Spleen (tissue), 11 donors: ENCODE measurements at regions not wholly inside any gene's neighbourhood (a gene's known extent, or its start where the extent isn't known, plus 50 kb on each side); places are given as distances from the start of the nearest gene placed in this dataset.

ENCODE experiments used
- DNase-seq: peaks from one replicate; pipeline ENCODE4 v3.0.0-alpha.2; 2020
- H3K27ac ChIP-seq, 8 donors: fragments of 200-600 bp; sonication (generic) in 7 of 8; 1 replicate in 4 of 8; 2 replicates in 4 of 8; pipeline versions ENCODE4 v1.5.0 to v1.8.0; 2016 to 2021; ENCODE audit warnings: inconsistent platforms in 4 of 8, mild to moderate bottlenecking in 4 of 8, moderate library complexity in 1 of 8
- H3K27me3 ChIP-seq, 7 donors: fragments of 200-600 bp; sonication (generic) in 6 of 7; replicated peaks in 1 of 7; 1 replicate in 4 of 7; 2 replicates in 3 of 7; pipeline versions ENCODE4 v1.5.0 to v1.8.0; 2016 to 2021; ENCODE audit warnings: inconsistent platforms in 3 of 7, mild to moderate bottlenecking in 1 of 7
- H3K36me3 ChIP-seq, 6 donors: fragments of 200-600 bp; sonication (generic) in 5 of 6; 1 replicate in 4 of 6; 2 replicates in 2 of 6; pipeline versions ENCODE4 v1.5.0 to v1.8.0; 2016 to 2021; ENCODE audit warnings: inconsistent platforms in 2 of 6
- H3K4me1 ChIP-seq, 6 donors: fragments of 200-600 bp; sonication (generic) in 5 of 6; 1 replicate in 3 of 6; 2 replicates in 3 of 6; pipeline versions ENCODE4 v1.5.0 to v1.8.0; 2016 to 2021; ENCODE audit warnings: inconsistent platforms in 3 of 6
- H3K4me3 ChIP-seq, 8 donors: fragments of 200-600 bp; sonication (generic) in 7 of 8; 1 replicate in 4 of 8; 2 replicates in 4 of 8; pipeline versions ENCODE4 v1.5.0 to v1.8.0; 2016 to 2021; ENCODE audit warnings: inconsistent platforms in 4 of 8, mild to moderate bottlenecking in 4 of 8, moderate library complexity in 2 of 8
- H3K9me3 ChIP-seq, 8 donors: fragments of 200-600 bp; sonication (generic) in 7 of 8; 1 replicate in 4 of 8; 2 replicates in 4 of 8; pipeline versions ENCODE4 v1.5.0 to v1.8.0; 2016 to 2021; ENCODE audit warnings: inconsistent platforms in 4 of 8
- CTCF ChIP-seq, 11 experiments: fragments of 200-600 bp in 7 of 11; fragments of 450-650 bp in 4 of 11; sonication (generic) in 4 of 11; IDR thresholded peaks in 8 of 11; conservative IDR thresholded peaks in 3 of 11; 1 replicate in 7 of 11; 2 replicates in 4 of 11; pipeline versions ENCODE4 v1.4.0 to v1.8.0; 2016 to 2021; ENCODE audit warnings: antibody characterized with exemption in 11 of 11, inconsistent platforms in 4 of 11, mild to moderate bottlenecking in 1 of 11
- POLR2A ChIP-seq, 3 donors: fragments of 450-650 bp; IDR thresholded peaks; one replicate each; pipeline ENCODE4 v1.5.1; 2017; ENCODE audit warnings: antibody characterized with exemption in 3 of 3, mild to moderate bottlenecking in 1 of 3
- POLR2AphosphoS5 ChIP-seq, 3 donors: sonication (generic); formaldehyde crosslinking; IDR thresholded peaks; one replicate each; pipeline ENCODE4 v1.5.1; 2017; ENCODE audit warnings: antibody characterized with exemption in 3 of 3
- WGBS, 5 donors: extraction: QIAGEN DNeasy Blood & Tissue Kit in 3 of 5; methylation state at CpG; one replicate each; pipeline versions ENCODE4 v1.1.5 to v1.1.7; 2013 to 2018; 5-methylcytosine and 5-hydroxymethylcytosine counted together
- intact Hi-C: fragments of 100-400 bp; cut with DNase I; formaldehyde crosslinking; loops from one replicate; pipeline ENCODE4 v1.15.0; 2023; ENCODE audit warnings: low total_unique reads
- donor health status: healthy with polysubstance abuse.
- donor health status: DM: no; HTN: no; CAD: no; lungs with moderate emphysema.
- donor health status: DM: no; HTN: no; CAD: no.
- donor health status: Bipolar disorder and iron deficiency.
- donor health status: healthy.
- donor health status: DM: no; HTN: no; CAD: no.
- donor health status: DM: yes; HTN: yes; CAD: no.

DNA sequence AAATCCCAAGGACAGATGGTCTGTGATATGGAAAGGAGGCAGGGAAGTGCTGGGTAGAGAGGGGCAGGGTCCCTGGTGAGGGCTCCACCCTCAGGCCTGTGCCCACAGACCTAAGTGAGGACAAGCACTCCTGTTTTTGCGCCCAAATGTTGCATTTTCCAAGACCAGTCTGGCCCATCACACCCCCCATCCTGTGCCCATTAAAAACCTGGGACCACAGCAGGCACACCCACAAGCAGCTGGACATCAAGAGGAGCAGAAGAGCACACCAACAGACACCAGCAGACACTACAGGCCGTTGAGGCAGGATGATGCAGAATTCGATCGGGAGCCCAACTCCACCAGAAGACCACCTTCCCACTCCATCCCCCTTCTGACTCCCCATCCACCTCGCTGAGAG, 72.8 kb downstream of the DMRTA2 start:
- Histone ChIP-seq H3K4me3 (no peak overlapping the region), H3K9me3 (peaks cover 0 to 3% (median 0%) of the 10 kb centered on the region in 8 donors), H3K4me1 (peaks cover 0 to 3% (median 0%) of the 10 kb centered on the region in 6 donors), H3K27me3 (peaks cover 0 to 31% (median 0%) of the 10 kb centered on the region in 7 donors), H3K27ac (no peak overlapping the region), H3K36me3 (no peaks in the 10 kb centered on the region)
- no peak for DNase-seq
- WGBS, 5 donors, result 50 to 82% (median 70%) methylated on average over 5 of the region's 5 CpGs
- TF ChIP-seq POLR2A (IDR thresholded peaks at IDR 0.05) (no peak), POLR2AphosphoS5 (IDR thresholded peaks at IDR 0.05) (no peak), CTCF (IDR thresholded peaks at IDR 0.05 in 8 of 11, conservative IDR thresholded peaks at IDR 0.05 in 3 of 11) (no peak)
- intact Hi-C loops, result no loop called here

- TF ChIP-seq POLR2AphosphoS5 (IDR thresholded peaks at IDR 0.05) (no peak), CTCF (IDR thresholded peaks at IDR 0.05 in 8 of 11, conservative IDR thresholded peaks at IDR 0.05 in 3 of 11) (no peak), POLR2A (IDR thresholded peaks at IDR 0.05) (no peak)
- Histone ChIP-seq H3K27me3 (peaks cover 0 to 41% (median 0%) of the 10 kb centered on the region in 7 donors), H3K36me3 (no peaks in the 10 kb centered on the region), H3K27ac (no peak overlapping the region), H3K4me1 (peaks cover 0 to 3% (median 0%) of the 10 kb centered on the region in 6 donors), H3K9me3 (peaks cover 0 to 7% (median 0%) of the 10 kb centered on the region in 8 donors), H3K4me3 (no peak overlapping the region)
- no peak for DNase-seq
- WGBS, 5 donors, result 53 to 63% (median 56%) methylated on average over 3 of the region's 3 CpGs
- intact Hi-C loops, result loop anchor here (10.0 kb wide), 1 partner anchor 1664 kb away; no protein-coding TSS in a partner anchor
Observed at GRCh38 chr1:50349242-50349565, 74.0 kb downstream of the DMRTA2 start.

- peaks cover 0 to 7% (median 0%) of the 10 kb centered on the region in 8 donors for H3K9me3 ChIP-seq
- WGBS, 5 donors, result 28 to 39% (median 31%) methylated on average over 4 to 5 of the region's 5 CpGs
- H3K4me1 ChIP-seq, result peaks cover 0 to 3% (median 0%) of the 10 kb centered on the region in 6 donors
- H3K27me3 ChIP-seq, result peaks cover 0 to 46% (median 0%) of the 10 kb centered on the region in 7 donors
- no peak overlapping the region for H3K4me3 ChIP-seq
- intact Hi-C loops, result loop anchor here (10.0 kb wide), 1 partner anchor 1664 kb away; no protein-coding TSS in a partner anchor
- no peak for TF ChIP-seq POLR2AphosphoS5 (IDR thresholded peaks at IDR 0.05)
- TF ChIP-seq CTCF (IDR thresholded peaks at IDR 0.05 in 8 of 11, conservative IDR thresholded peaks at IDR 0.05 in 3 of 11), result peak; percentile 52 to 93 (median 85)
- H3K36me3 ChIP-seq, result no peaks in the 10 kb centered on the region
- no peak overlapping the region for H3K27ac ChIP-seq
- DNase-seq, result no peak
Observed at GRCh38 chr1:50348449-50349241, 74.6 kb downstream of the DMRTA2 start.

DNA sequence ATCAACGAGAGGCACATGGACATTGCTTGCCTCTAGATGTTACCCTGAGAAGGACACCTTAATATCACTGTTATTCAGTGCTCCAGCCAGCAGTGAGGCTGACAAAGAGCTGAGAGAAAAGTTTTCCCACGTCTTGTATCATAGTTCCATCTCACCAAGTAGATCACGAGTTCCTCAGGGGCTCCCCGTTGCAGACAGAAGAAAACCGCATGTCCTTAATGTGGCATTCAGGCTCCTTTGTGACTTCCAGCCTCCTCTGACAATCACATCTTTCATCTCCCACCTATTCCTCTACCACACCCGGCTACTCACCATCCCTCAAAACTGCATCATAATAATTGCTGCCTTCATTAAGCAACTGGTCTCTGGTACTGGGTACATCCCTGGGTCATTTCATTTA, 75.3 kb downstream of the DMRTA2 start:
- H3K9me3 ChIP-seq, result peaks cover 0 to 7% (median 0%) of the 10 kb centered on the region in 8 donors
- 64 to 81% (median 69%) methylated on average over 6 of the region's 6 CpGs for WGBS, 5 donors
- TF ChIP-seq CTCF (IDR thresholded peaks at IDR 0.05 in 8 of 11, conservative IDR thresholded peaks at IDR 0.05 in 3 of 11) (no peak), POLR2A (IDR thresholded peaks at IDR 0.05) (no peak), POLR2AphosphoS5 (IDR thresholded peaks at IDR 0.05) (no peak)

More for the DNA sequence above, 75.3 kb downstream of the DMRTA2 start:
- Histone ChIP-seq H3K27ac (no peak overlapping the region), H3K4me3 (no peak overlapping the region), H3K36me3 (no peaks in the 10 kb centered on the region), H3K27me3 (peaks cover 0 to 49% (median 0%) of the 10 kb centered on the region in 7 donors), H3K4me1 (peaks cover 0 to 3% (median 0%) of the 10 kb centered on the region in 6 donors)
- intact Hi-C loops, result loop anchor here (10.0 kb wide), 1 partner anchor 1663 kb away; no protein-coding TSS in a partner anchor
- no peak for DNase-seq
